DND-41 (cell line): ENCODE measurements at regions not wholly inside any gene's neighbourhood (a gene's known extent, or its start where the extent isn't known, plus 50 kb on each side); places are given as distances from the start of the nearest gene placed in this dataset.

Experiments
- ATAC-seq: fragments of 200-7000 bp; cut with Tn5 transposase; 3 replicates; pipeline ENCODE4 v1.9.1; 2021; ENCODE audit warnings: low read depth; ENCODE audit not compliant: insufficient read depth
- DNase-seq: peaks from one replicate; pipeline ENCODE4 v3.0.0-alpha.2; 2020
- H2AFZ ChIP-seq: 2 replicates; pipeline ENCODE4 v1.6.0; 2012; ENCODE audit warnings: low read depth, low read length
- H3K27ac ChIP-seq: 2 replicates; pipeline ENCODE4 v1.5.1; 2012; ENCODE audit warnings: low read length, inconsistent platforms
- H3K27me3 ChIP-seq: fragments of 200-600 bp; sonication (generic); 2 replicates; pipeline ENCODE4 v1.6.0; 2012; ENCODE audit warnings: low read length, mild to moderate bottlenecking, inconsistent platforms; ENCODE audit not compliant: insufficient read depth, poor library complexity
- H3K36me3 ChIP-seq: 2 replicates; pipeline ENCODE4 v1.5.1; 2012; ENCODE audit warnings: low read length, inconsistent platforms; ENCODE audit not compliant: insufficient read depth
- H3K4me1 ChIP-seq: 2 replicates; pipeline ENCODE4 v1.5.1; 2012; ENCODE audit warnings: mild to moderate bottlenecking, low read length; ENCODE audit not compliant: insufficient read depth
- H3K4me2 ChIP-seq: 2 replicates; pipeline ENCODE4 v1.6.0; 2012; ENCODE audit warnings: mild to moderate bottlenecking, moderate library complexity, low read length, inconsistent platforms; ENCODE audit not compliant: insufficient read depth
- H3K4me3 ChIP-seq, 2 experiments: fragments of 200-600 bp in 1 of 2; shearing (Covaris generic) in 1 of 2; 2 replicates each; pipeline ENCODE4 v1.5.1; 2012 to 2016; ENCODE audit warnings: inconsistent platforms in 2 of 2, low read length in 2 of 2, mild to moderate bottlenecking in 2 of 2, low read depth in 1 of 2, moderate library complexity in 1 of 2
- H3K79me2 ChIP-seq: 2 replicates; pipeline ENCODE4 v1.6.0; 2012; ENCODE audit warnings: low read length, inconsistent platforms; ENCODE audit not compliant: insufficient read depth
- H3K9ac ChIP-seq: 2 replicates; pipeline ENCODE4 v1.6.0; 2012; ENCODE audit warnings: low read depth, mild to moderate bottlenecking, inconsistent platforms, low read length, moderate library complexity
- H3K9me3 ChIP-seq: 2 replicates; pipeline ENCODE4 v1.5.1; 2012; ENCODE audit warnings: low read length, moderate library complexity, mild to moderate bottlenecking, inconsistent platforms; ENCODE audit not compliant: insufficient read depth, severe bottlenecking
- H4K20me1 ChIP-seq: 2 replicates; pipeline ENCODE4 v1.6.0; 2012; ENCODE audit warnings: low read length; ENCODE audit not compliant: insufficient read depth
- EZH2 ChIP-seq: IDR thresholded peaks from 3 replicates; pipeline ENCODE4 v1.6.1; 2012; ENCODE audit warnings: borderline replicate concordance, low read depth, mild to moderate bottlenecking, moderate library complexity, low read length, inconsistent platforms; ENCODE audit not compliant: severe bottlenecking
- TF ChIP-seq, protein P1 (sequence below): IDR thresholded peaks from 2 replicates; pipeline ENCODE4 v1.5.1; 2012; ENCODE audit warnings: borderline replicate concordance, low read length, moderate library complexity, mild to moderate bottlenecking; ENCODE audit not compliant: poor library complexity, severe bottlenecking; ENCODE audit errors: extremely low read depth

- H3K4me1 ChIP-seq: no peaks in the 10 kb centered on the region
- H3K9ac ChIP-seq: no peak overlapping the region
- no peak overlapping the region for H3K27ac ChIP-seq
- H3K9me3 ChIP-seq: no peaks in the 10 kb centered on the region
- ATAC-seq (no peak), DNase-seq (no peak)
- TF ChIP-seq EZH2: no peak
- TF ChIP-seq, protein P1, sequence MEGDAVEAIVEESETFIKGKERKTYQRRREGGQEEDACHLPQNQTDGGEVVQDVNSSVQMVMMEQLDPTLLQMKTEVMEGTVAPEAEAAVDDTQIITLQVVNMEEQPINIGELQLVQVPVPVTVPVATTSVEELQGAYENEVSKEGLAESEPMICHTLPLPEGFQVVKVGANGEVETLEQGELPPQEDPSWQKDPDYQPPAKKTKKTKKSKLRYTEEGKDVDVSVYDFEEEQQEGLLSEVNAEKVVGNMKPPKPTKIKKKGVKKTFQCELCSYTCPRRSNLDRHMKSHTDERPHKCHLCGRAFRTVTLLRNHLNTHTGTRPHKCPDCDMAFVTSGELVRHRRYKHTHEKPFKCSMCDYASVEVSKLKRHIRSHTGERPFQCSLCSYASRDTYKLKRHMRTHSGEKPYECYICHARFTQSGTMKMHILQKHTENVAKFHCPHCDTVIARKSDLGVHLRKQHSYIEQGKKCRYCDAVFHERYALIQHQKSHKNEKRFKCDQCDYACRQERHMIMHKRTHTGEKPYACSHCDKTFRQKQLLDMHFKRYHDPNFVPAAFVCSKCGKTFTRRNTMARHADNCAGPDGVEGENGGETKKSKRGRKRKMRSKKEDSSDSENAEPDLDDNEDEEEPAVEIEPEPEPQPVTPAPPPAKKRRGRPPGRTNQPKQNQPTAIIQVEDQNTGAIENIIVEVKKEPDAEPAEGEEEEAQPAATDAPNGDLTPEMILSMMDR: no peak
- no peaks in the 10 kb centered on the region for H3K36me3 ChIP-seq
- no peak overlapping the region for H3K4me2 ChIP-seq
- H3K27me3 ChIP-seq: no peaks in the 10 kb centered on the region
- H2AFZ ChIP-seq: no peak overlapping the region
- no peak overlapping the region for H3K4me3 ChIP-seq
- no peaks in the 10 kb centered on the region for H4K20me1 ChIP-seq
- H3K79me2 ChIP-seq: no peaks in the 10 kb centered on the region
Measured at GRCh38 chr5:93191035-93191817, 389.8 kb downstream of the NR2F1-AS1 start.

DNA sequence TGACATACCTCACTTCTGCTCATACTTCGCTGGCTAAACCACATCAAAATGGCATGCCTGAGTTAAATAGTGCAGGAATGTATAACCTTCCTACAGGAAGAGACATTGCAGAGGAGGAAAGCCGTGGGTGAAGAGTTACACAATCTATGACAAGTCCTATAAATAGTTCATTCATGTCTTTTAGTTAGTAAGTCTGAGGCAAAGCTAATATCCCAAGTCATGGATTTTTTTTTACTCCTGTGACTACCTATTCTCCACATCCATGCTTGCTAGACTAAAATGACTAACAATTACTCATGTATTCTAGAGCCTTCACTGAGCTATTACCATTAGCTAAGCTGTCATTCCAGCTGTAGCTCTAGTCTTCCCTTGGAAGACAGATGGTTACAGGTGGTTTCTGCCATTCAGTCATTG lies 391.3 kb downstream of the NR2F1-AS1 start:
- no peaks in the 10 kb centered on the region for H3K4me1 ChIP-seq
- no peak overlapping the region for H3K4me3 ChIP-seq
- no peaks in the 10 kb centered on the region for H3K9me3 ChIP-seq
- H3K79me2 ChIP-seq: no peaks in the 10 kb centered on the region
- H3K27me3 ChIP-seq: no peaks in the 10 kb centered on the region
- H3K27ac ChIP-seq: no peak overlapping the region
- ATAC-seq (no peak), DNase-seq (no peak)
- H3K36me3 ChIP-seq: no peaks in the 10 kb centered on the region
- TF ChIP-seq EZH2: no peak
- TF ChIP-seq, protein P1: no peak
- no peak overlapping the region for H2AFZ ChIP-seq
- H3K9ac ChIP-seq: no peak overlapping the region
- no peak overlapping the region for H3K4me2 ChIP-seq
- no peaks in the 10 kb centered on the region for H4K20me1 ChIP-seq

GRCh38 chr5:93188876-93189485 lies 392.0 kb downstream of the NR2F1-AS1 start:
- no peaks in the 10 kb centered on the region for H3K9me3 ChIP-seq
- H3K4me2 ChIP-seq: no peak overlapping the region
- no peak overlapping the region for H3K27ac ChIP-seq

More at GRCh38 chr5:93188876-93189485, 392.0 kb downstream of the NR2F1-AS1 start:
- Histone ChIP-seq H3K36me3 (no peaks in the 10 kb centered on the region), H3K79me2 (no peaks in the 10 kb centered on the region), H3K9ac (no peak overlapping the region), H3K27me3 (no peaks in the 10 kb centered on the region), H4K20me1 (no peaks in the 10 kb centered on the region), H3K4me1 (no peaks in the 10 kb centered on the region), H2AFZ (no peak overlapping the region), H3K4me3 (no peak overlapping the region)
- TF ChIP-seq, protein P1: no peak
- TF ChIP-seq EZH2: no peak
- no peak for ATAC-seq
- DNase-seq: no peak
